Gastroesophageal sphincter (tissue), 3 donors: ENCODE measurements at regions not wholly inside any gene's neighbourhood (a gene's known extent, or its start where the extent isn't known, plus 50 kb on each side); places are given as distances from the start of the nearest gene placed in this dataset.
"Not testable (repeated sequence)": the region's sequence is repeated elsewhere in the genome, so short reads cannot be mapped to it uniquely, and the experiment has no call there.

ENCODE experiments used
- CTCF ChIP-seq, 4 experiments: fragments of 200-600 bp in 2 of 4; fragments of 450-650 bp in 2 of 4; sonication (generic) in 1 of 4; IDR thresholded peaks; one replicate each; pipeline ENCODE4 v1.5.1; 2017 to 2019; ENCODE audit warnings: antibody characterized with exemption in 4 of 4, mild to moderate bottlenecking in 2 of 4, moderate library complexity in 2 of 4
- POLR2A ChIP-seq, 2 donors: fragments of 450-650 bp; IDR thresholded peaks; one replicate each; pipeline ENCODE4 v1.6.1; 2017; ENCODE audit warnings: antibody characterized with exemption in 2 of 2, mild to moderate bottlenecking in 2 of 2, moderate library complexity in 1 of 2
- POLR2AphosphoS5 ChIP-seq: sonication (generic); formaldehyde crosslinking; IDR thresholded peaks from one replicate; pipeline ENCODE4 v1.6.1; 2017; ENCODE audit warnings: antibody characterized with exemption

DNA sequence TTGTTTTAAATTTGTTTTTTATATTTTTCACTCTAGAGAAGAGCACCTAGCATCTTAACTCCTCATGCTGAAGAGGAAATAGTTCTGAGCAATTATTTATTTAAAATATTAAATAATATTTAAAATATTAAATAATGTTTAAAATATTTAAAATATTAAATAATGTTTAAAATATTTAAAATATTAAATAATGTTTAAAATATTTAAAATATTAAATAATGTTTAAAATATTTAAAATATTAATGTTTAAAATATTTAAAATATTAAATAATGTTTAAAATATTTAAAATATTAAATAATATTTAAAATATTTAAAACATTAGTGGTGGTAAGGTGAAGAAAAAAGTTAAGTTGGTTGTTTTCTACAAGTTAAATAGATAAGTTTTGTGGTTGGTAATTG, 147.6 kb upstream of the FERMT1 start:
- not testable (repeated sequence) for TF ChIP-seq CTCF (IDR thresholded peaks at IDR 0.05); POLR2A (IDR thresholded peaks at IDR 0.05); POLR2AphosphoS5
